ENCODE measurements at regions not wholly inside any gene's neighbourhood (a gene's known extent, or its start where the extent isn't known, plus 50 kb on each side); places are given as distances from the start of the nearest gene placed in this dataset.

DNA sequence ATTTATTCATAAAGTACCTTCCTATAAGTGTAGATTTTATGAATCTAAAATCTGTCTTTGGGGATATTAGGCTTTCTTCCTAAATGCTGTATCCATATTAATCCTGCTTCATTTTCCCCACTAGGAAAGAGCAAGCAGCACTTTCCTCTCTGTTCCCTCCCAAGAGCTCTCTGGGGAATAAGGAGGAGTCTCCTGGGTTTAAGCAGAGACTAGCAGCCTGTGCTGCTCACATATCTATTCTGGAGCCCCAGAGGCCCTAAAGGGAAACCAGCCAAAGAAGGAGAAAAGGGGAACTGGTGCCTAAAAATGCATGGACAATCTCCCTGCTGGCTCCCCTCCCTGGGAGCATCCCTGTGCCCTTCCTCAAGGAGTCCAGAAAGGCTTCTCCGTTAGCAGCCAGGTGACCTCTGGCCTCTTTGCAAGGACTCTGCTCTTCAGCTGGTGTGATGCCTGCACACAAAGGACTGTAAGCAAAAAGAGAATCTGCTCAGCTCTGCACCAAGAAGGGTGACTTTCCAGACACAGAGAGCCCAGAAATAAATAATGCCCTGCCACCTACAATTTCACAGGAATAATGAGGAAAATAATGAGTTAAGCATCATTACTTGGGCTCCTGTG, 270.6 kb downstream of the SS18 start:
- DNase-seq (ENCODE audit: low read depth in 1 of 2, low spot score in 1 of 2), result no peak
- no peak for TF ChIP-seq JUND (IDR thresholded peaks at IDR 0.05; ENCODE audit: low read depth)

DNA sequence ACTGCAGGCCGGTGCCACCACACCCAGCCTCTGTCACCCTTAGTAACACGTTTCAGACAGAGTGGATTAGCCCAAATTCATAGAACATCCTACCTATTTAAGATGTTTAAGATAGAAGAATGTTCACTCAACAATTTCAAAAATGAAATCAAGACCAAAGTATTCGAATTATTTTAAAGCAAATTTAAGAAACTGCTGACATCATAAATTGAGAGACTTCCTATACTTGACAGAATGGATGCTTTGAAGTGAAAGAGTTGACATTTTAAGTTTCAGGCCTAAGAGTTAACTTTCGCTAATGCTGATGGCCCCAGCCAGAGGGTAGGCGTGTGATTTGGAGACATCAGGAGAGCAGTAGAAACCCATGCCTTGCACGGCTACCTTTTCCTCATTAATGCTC, 271.9 kb downstream of the SS18 start:
- in situ Hi-C loops (cut with HindIII; ENCODE audit: low pct_unique_long_range_greater_than_20kb, low sequenced_read_pairs), result no loop called here
- DNase-seq (ENCODE audit: low read depth in 1 of 2, low spot score in 1 of 2), result no peak
- no peak for TF ChIP-seq JUND (IDR thresholded peaks at IDR 0.05; ENCODE audit: low read depth)

More for the DNA sequence above, 270.6 kb downstream of the SS18 start:
- in situ Hi-C loops (cut with HindIII; ENCODE audit: low pct_unique_long_range_greater_than_20kb, low sequenced_read_pairs), result no loop called here

DNA sequence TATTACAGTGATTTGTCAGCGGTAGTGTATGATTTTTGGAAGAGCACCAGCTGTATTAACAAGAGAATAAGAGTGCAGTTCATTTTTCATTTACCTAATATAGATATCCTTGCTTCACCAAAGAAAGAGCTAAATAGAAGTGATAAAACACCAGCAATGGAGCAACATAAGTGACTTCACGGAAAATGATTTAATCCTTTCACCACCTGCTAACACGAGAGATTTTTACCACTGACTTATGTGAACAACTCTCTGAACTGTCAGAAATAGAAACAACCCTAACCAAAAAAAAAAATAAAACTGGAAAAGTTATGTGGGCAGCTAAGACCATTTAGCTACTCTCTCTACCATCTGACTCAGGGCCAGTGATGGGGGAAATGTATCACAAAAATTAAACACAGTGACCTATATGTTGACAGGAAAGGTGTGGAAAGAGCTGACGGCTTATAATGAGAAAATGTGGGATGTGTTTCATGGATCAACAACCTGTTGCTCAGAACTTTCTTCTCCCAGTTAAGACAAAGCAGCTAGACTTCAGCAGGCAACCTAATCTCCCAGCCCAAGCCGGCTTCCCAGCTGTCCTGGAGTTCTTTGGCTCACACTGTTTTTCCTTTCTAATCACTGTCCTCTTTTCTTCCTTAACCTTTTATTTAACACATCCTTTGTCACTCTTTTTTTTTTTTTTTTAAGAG, 272.7 kb downstream of the SS18 start:
- in situ Hi-C loops (cut with HindIII; ENCODE audit: low pct_unique_long_range_greater_than_20kb, low sequenced_read_pairs), result no loop called here
- no peak for TF ChIP-seq JUND (IDR thresholded peaks at IDR 0.05; ENCODE audit: low read depth)

DNA sequence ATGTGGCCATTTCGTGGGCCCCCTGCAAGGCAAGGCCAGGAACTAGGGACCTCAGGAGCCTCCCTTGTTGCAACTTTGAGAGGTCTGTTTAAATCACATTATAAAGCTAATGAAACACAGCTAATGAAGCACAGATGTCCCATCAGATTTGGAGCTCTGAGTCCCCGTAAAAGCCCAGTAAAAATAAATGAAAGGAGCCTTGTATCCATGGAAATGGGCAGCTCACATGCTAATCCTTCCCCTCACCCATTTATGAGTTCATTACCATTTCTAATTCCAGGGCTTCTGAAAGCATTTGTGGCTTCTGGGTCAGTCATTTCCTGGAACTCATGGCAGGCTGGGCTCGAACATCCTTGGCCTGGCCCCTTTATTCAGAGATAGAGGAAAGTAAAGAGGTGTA, 274.8 kb downstream of the SS18 start:
- TF ChIP-seq JUND (IDR thresholded peaks at IDR 0.05; ENCODE audit: low read depth), result no peak
- in situ Hi-C loops (cut with HindIII; ENCODE audit: low pct_unique_long_range_greater_than_20kb, low sequenced_read_pairs), result no loop called here
- DNase-seq (ENCODE audit: low read depth in 1 of 2, low spot score in 1 of 2), result no peak

More for the DNA sequence above, 272.7 kb downstream of the SS18 start:
- no peak for DNase-seq (ENCODE audit: low read depth in 1 of 2, low spot score in 1 of 2)

DNA sequence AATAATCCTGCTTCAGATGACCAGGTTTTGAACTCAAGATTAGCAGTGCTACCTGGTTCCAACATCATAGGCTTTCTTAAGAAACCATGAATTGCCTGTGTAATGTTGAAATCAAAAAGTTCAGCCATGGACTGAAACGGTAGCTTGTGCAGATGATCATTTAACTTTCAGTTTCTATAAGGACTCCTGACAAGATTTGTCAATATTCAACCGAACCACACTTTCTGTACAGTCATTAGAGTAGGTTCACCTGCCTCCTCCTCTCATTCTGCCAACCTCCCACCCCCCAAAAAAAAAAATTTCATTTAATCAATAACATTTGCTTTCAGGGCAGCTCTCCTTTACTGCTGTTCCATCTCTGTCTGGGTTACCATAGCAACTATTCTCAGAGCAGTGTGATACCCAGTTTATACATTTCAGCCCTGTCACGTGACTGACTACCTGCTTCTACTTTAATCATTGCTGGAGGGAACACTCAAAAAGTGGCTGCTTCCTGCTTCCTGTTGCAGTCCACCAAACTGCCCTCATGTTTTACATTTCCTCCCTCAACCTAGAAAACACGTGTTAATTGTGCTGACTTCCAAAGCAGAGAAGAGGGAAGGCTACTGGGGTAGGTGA, 275.5 kb downstream of the SS18 start:
- no peak for DNase-seq (ENCODE audit: low read depth in 1 of 2, low spot score in 1 of 2)
- in situ Hi-C loops (cut with HindIII; ENCODE audit: low pct_unique_long_range_greater_than_20kb, low sequenced_read_pairs), result no loop called here
- no peak for TF ChIP-seq JUND (IDR thresholded peaks at IDR 0.05; ENCODE audit: low read depth)

DNA sequence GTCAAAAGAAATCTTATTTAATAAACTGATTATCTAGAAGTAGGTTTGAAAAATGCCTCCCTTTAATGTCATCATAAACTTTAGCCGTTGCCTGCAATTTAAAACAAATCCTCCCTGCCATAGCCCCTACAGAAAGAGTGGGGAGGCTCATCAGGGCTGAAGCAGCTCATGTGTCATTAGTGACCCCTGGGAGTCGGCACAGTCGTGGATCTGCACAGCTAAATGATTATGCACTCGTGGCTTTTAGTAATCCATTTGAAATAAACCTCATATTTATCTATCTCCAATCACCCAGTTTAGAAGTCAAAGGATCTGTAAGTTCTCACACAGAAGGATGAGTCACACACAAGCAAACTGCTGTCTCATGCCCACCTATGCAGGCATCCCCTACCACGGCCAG, 277.3 kb downstream of the SS18 start:
- no peak for DNase-seq (ENCODE audit: low read depth in 1 of 2, low spot score in 1 of 2)
- in situ Hi-C loops (cut with HindIII; ENCODE audit: low pct_unique_long_range_greater_than_20kb, low sequenced_read_pairs), result no loop called here
- no peak for TF ChIP-seq JUND (IDR thresholded peaks at IDR 0.05; ENCODE audit: low read depth)

DNA sequence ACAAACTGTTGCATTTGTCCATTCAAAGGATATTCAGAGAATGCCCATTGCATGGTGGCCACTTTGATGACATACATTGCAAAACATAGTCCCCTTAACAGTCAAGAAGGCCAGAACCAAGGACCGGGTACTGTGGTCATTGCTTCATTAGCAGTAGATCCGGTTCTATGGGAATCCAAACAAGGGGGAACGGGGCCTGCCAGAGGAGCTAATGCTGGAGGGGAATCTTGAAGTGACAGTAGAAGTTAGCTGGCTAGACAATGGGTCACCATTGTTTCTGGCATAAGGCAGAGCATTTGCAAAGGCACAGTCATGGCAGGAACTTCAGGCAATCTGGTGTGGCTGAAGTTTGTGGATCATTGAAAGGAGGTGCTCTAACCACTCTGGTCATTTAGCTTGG, 279.7 kb downstream of the SS18 start:
- no peak for TF ChIP-seq JUND (IDR thresholded peaks at IDR 0.05; ENCODE audit: low read depth)
- in situ Hi-C loops (cut with HindIII; ENCODE audit: low pct_unique_long_range_greater_than_20kb, low sequenced_read_pairs), result no loop called here
- DNase-seq (ENCODE audit: low read depth in 1 of 2, low spot score in 1 of 2), result no peak

DNA sequence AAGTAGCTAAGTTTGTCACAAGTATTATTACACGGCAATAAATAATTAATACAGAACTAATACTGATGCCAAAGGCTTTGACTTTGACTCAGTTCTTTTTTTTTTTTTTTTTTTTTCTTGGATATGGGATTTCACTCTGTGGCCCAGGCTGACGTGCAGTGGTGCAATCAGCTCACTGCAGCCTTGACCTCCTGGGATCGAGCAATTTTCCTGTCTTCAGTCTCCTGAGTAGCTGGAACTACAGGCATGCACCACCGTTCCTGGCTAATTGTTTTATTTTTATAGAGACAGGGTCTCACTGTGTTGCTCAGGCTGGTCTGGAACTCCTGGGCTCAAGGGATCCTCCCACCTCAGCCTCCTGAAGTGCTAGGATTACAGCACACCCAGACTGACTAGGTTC, 284.5 kb downstream of the SS18 start:
- in situ Hi-C loops (cut with HindIII; ENCODE audit: low pct_unique_long_range_greater_than_20kb, low sequenced_read_pairs), result no loop called here
- no peak for TF ChIP-seq JUND (IDR thresholded peaks at IDR 0.05; ENCODE audit: low read depth)
- no peak for DNase-seq (ENCODE audit: low read depth in 1 of 2, low spot score in 1 of 2)

DNA sequence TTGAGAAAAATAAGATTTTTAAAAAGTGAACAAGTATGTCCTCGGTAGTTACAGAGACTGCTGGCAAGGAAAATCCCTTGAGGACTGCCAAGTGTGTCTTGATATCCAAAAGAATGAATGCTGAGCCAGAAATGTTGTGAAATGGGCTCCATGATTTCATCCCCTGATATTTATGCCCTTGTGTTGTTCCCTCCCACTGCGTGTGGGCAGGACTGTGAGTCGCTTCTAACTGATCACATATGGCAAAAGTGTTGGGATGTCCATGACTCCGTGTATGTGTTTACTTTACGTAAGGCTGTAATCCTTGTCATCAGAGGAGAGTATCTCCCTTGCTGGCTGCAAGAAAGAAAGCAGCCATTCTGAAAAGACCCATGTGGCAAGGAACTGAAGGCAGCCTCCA, 285.1 kb downstream of the SS18 start:
- in situ Hi-C loops (cut with HindIII; ENCODE audit: low pct_unique_long_range_greater_than_20kb, low sequenced_read_pairs), result no loop called here
- no peak for TF ChIP-seq JUND (IDR thresholded peaks at IDR 0.05; ENCODE audit: low read depth)
- DNase-seq (ENCODE audit: low read depth in 1 of 2, low spot score in 1 of 2), result no peak

DNA sequence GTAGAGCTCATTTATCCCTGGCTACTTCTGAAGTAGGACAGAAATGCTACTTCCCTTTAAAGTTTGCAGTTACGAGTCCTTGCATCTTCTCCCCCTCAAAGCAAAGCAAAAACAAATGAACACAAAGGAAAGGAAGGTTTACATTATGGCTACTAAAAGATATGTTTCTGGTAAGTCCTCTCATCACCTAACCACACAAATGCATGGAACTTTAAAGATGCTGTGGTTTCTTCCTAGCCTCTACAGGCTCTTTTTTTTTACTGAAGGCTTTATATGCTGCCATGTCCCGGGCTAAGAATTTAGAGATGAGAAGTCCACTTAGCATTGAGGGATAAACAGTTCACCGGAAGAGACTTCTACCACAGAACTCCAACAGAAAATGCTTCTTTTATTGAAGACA, 291.2 kb downstream of the SS18 start:
- in situ Hi-C loops (cut with HindIII; ENCODE audit: low pct_unique_long_range_greater_than_20kb, low sequenced_read_pairs), result no loop called here
- no peak for TF ChIP-seq JUND (IDR thresholded peaks at IDR 0.05; ENCODE audit: low read depth)

DNA sequence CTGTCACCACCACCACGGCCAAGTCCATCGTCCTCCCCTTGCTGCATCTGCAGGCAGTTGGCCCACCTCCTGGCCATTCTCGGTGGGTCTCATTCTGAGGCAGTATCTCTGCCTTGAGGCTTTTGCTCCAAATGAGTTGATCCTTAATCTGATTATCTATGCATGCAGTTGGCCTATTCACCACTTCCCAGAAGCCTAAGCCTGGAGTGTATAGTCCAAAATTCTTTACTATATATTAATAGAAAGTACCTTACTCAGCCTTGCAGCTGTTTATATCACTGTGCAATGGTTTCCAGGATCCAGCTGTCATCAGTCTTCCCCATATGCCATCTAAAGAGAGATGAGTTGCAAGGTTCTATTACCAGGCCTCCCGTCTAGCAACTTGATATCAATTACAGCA, 292.4 kb downstream of the SS18 start:
- no peak for TF ChIP-seq JUND (IDR thresholded peaks at IDR 0.05; ENCODE audit: low read depth)
- in situ Hi-C loops (cut with HindIII; ENCODE audit: low pct_unique_long_range_greater_than_20kb, low sequenced_read_pairs), result no loop called here
- DNase-seq (ENCODE audit: low read depth in 1 of 2, low spot score in 1 of 2), result no peak

More for the DNA sequence above, 291.2 kb downstream of the SS18 start:
- no peak for DNase-seq (ENCODE audit: low read depth in 1 of 2, low spot score in 1 of 2)

DNA sequence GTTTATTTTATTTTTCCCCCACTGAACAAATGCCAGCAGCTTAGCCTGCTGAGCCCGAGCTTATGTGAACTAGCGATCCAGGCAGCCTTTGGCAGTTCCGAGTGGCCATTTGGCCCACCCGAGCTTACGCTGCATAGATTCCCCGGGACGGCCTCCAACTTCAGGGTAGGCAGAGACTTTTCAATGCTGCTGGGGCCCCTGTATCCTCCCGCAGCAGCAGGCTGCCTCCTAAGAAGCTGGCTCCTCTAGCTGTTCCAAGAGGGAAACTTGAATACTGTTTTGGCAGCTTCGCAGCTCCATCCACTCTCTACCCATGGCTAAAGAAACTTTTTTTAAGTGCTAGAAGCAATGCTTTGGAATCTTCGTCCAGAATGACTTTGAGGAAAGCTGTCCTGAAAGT, 295.2 kb downstream of the SS18 start:
- no peak for DNase-seq (ENCODE audit: low read depth in 1 of 2, low spot score in 1 of 2)
- TF ChIP-seq JUND (IDR thresholded peaks at IDR 0.05; ENCODE audit: low read depth), result no peak
- in situ Hi-C loops (cut with HindIII; ENCODE audit: low pct_unique_long_range_greater_than_20kb, low sequenced_read_pairs), result no loop called here

DNA sequence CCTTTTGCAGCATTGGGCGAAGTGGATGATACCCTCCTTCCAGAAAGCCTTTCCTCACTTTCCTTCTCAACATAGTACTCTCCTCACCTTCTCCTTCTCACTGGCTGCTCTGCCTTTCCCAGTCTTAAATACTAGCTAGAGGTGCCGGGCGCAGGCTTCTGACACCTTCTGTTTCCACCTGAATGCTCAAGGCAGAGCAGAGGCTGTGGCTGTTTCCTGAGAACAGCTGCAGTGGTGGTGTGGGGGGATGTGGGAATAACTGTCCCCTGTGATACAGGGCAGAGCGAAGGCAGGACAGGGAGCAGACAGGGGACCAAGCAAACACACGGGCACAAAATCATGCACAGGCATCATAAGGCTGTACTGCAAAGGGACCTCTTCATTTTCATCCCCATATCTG, 303.1 kb downstream of the SS18 start:
- no peak for DNase-seq (ENCODE audit: low read depth in 1 of 2, low spot score in 1 of 2)
- TF ChIP-seq JUND (IDR thresholded peaks at IDR 0.05; ENCODE audit: low read depth), result no peak
- in situ Hi-C loops (cut with HindIII; ENCODE audit: low pct_unique_long_range_greater_than_20kb, low sequenced_read_pairs), result no loop called here

All from T47D (cell line).